ENCODE measurements at regions not wholly inside any gene's neighbourhood (a gene's known extent, or its start where the extent isn't known, plus 50 kb on each side); places are given as distances from the start of the nearest gene placed in this dataset.

GRCh38 chr16:79288066-79288465 lies 312.5 kb downstream of the MAF start:
- no peak for TF ChIP-seq Cebpa-rat (IDR thresholded peaks at IDR 0.05)
- no peaks in the 10 kb centered on the region for H4K20me1 ChIP-seq
- H3K36me3 ChIP-seq, result no peaks in the 10 kb centered on the region
- H3K9me3 ChIP-seq, result no peaks in the 10 kb centered on the region
- H3K4me1 ChIP-seq, result peaks cover 47% of the 10 kb centered on the region
- H3K9ac ChIP-seq, result no peak overlapping the region
- H3K27me3 ChIP-seq, result no peaks in the 10 kb centered on the region
- no peak overlapping the region; the same call in 1 of the 2 replicates for H3K27ac ChIP-seq
- H3K4me3 ChIP-seq, result no peak overlapping the region
- peak overlapping the region; percentile 70 for H3K4me2 ChIP-seq

GRCh38 chr16:79287424-79287917 lies 313.1 kb downstream of the MAF start:
- Histone ChIP-seq H3K9me3 (no peaks in the 10 kb centered on the region), H3K4me3 (no peak overlapping the region), H3K4me1 (peaks cover 52% of the 10 kb centered on the region), H3K9ac (no peak overlapping the region; the same call in 1 of the 2 replicates), H3K36me3 (no peaks in the 10 kb centered on the region), H3K4me2 (peak overlapping the region; percentile 70), H4K20me1 (no peaks in the 10 kb centered on the region), H3K27me3 (no peaks in the 10 kb centered on the region), H3K27ac (peak overlapping the region; percentile 65)
- no peak for TF ChIP-seq Cebpa-rat (IDR thresholded peaks at IDR 0.05)

DNA sequence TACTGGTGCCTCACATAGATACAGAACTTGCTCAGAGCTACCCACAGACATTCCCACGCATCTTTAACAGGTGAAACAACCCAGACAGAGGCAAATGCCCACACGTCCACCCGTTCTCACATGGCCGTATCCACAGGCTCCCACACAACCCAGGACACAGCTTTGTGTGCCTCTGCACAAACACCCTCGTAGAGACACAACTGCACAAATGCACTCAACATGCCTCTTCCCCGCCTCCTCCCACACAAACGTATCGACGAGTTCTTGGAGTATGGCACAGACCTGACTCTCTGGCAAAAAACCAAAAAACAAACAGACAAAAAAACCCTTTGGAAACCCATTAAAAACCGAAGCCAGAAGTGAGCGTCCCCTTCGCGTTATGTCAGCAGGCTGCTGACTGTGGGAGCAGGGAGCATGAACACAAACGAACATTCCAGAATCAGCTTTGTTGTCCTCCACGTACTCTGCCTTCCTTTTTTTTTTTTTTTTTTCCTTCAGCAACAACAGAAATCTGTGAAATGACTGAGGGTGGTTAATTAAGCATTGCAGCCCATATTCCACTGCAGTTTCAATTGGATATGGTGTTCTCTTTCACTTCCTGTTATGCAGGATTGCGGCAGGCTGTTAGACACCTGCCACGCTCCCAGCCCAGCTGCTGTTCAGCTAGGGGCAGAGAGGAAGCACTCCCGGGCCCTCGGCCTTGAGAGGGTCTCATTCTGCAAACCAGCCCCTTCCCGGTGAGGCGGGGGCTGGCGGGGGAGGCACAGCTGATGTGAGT lies 313.7 kb downstream of the MAF start:
- Histone ChIP-seq H3K27ac (peak overlapping the region; percentile 65), H3K4me2 (peak overlapping the region; percentile 70), H3K36me3 (no peaks in the 10 kb centered on the region), H4K20me1 (no peaks in the 10 kb centered on the region), H3K27me3 (no peaks in the 10 kb centered on the region), H3K4me1 (peaks cover 52% of the 10 kb centered on the region), H3K9ac (no peak overlapping the region; the same call in 1 of the 2 replicates), H3K4me3 (no peak overlapping the region), H3K9me3 (no peaks in the 10 kb centered on the region)
- TF ChIP-seq Cebpa-rat (IDR thresholded peaks at IDR 0.05), result no peak

DNA sequence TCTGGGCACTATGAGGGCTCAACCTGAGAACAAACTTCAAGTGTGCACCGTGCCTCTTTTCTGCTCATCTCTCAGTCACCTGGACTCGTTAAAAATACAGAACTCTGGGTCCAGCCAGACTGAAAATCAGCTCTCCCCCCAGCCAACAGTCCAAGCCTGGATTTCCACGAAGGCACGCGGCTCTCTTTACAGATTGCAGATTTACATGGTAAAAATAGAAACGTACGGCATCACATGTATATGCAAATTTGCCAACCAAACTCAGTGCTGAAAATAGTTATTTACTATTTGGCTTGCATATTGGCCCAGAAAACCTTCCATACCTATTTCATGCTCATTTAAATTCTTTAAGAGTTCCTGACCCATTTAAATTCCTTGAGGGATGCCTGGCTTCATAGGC lies 315.8 kb downstream of the MAF start:
- Histone ChIP-seq H3K4me3 (no peak overlapping the region), H3K27me3 (no peaks in the 10 kb centered on the region), H3K36me3 (no peaks in the 10 kb centered on the region), H4K20me1 (no peaks in the 10 kb centered on the region), H3K9ac (no peak overlapping the region), H3K27ac (no peak overlapping the region), H3K9me3 (no peaks in the 10 kb centered on the region), H3K4me1 (peaks cover 52% of the 10 kb centered on the region), H3K4me2 (peak overlapping the region; percentile 35)
- no peak for TF ChIP-seq Cebpa-rat (IDR thresholded peaks at IDR 0.05)

- H3K4me3 ChIP-seq, result no peak overlapping the region
- no peaks in the 10 kb centered on the region for H3K27me3 ChIP-seq
- no peak overlapping the region for H3K4me2 ChIP-seq
- H3K36me3 ChIP-seq, result no peaks in the 10 kb centered on the region
- TF ChIP-seq Cebpa-rat (IDR thresholded peaks at IDR 0.05), result no peak
- H3K27ac ChIP-seq, result no peak overlapping the region
- peaks cover 52% of the 10 kb centered on the region for H3K4me1 ChIP-seq
- H3K9me3 ChIP-seq, result no peaks in the 10 kb centered on the region
- H4K20me1 ChIP-seq, result no peaks in the 10 kb centered on the region
- H3K9ac ChIP-seq, result no peak overlapping the region
These were observed 317.0 kb downstream of the MAF start for GRCh38 chr16:79283578-79283977.

DNA sequence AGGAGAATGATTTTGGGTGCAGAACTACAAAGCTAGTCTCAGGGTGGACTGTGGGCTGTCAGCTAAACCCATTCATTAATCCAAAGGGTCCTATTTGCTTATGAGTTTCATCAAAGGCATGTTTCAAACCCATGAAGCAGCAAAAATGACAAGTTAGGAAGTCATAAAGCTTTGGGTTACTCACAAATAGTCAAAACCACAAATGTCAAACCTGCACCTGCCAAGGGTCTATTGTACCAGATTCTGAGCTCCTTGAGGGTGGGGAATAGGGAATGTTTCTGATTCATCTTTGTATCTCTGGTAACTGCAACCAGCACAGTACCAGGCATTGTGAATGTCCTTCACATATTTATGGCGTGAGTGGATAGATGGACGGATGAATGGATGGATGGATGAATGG lies 317.7 kb downstream of the MAF start:
- H3K27ac ChIP-seq, result no peak overlapping the region
- H3K36me3 ChIP-seq, result no peaks in the 10 kb centered on the region
- no peak overlapping the region for H3K9ac ChIP-seq
- no peak overlapping the region for H3K4me3 ChIP-seq
- H3K27me3 ChIP-seq, result no peaks in the 10 kb centered on the region
- H3K9me3 ChIP-seq, result no peaks in the 10 kb centered on the region
- no peak for TF ChIP-seq Cebpa-rat (IDR thresholded peaks at IDR 0.05)
- H3K4me1 ChIP-seq, result peaks cover 46% of the 10 kb centered on the region
- H3K4me2 ChIP-seq, result peak overlapping the region; percentile 7; the same call in 1 of the 2 replicates
- H4K20me1 ChIP-seq, result no peaks in the 10 kb centered on the region

DNA sequence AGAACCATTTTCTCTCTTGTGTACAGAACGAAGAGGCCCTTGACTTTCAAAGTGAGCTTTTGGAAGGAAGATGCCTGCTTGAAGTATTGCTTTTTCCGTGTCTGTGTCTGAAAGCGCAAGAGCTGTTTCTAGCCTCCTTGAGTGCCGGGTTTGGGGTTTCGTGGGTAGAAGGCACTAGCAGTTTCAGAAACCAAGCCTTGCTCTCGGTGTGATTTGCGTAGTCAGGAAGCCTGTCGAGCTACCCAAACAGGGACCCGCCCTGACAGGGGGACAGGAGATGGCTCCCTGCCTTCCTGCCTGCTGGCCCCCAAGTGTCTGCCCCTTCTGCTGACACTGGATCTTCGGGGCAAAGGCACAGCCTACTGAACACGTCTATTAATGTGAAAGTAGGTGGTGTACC lies 322.0 kb downstream of the MAF start:
- no peaks in the 10 kb centered on the region for H3K36me3 ChIP-seq
- H3K4me2 ChIP-seq, result no peak overlapping the region
- TF ChIP-seq Cebpa-rat (IDR thresholded peaks at IDR 0.05), result no peak
- H3K4me3 ChIP-seq, result no peak overlapping the region
- H3K9me3 ChIP-seq, result no peaks in the 10 kb centered on the region
- no peak overlapping the region for H3K9ac ChIP-seq
- H3K27me3 ChIP-seq, result no peaks in the 10 kb centered on the region
- H3K4me1 ChIP-seq, result peaks cover 6% of the 10 kb centered on the region; the same call in 1 of the 2 replicates
- no peak overlapping the region for H3K27ac ChIP-seq
- H4K20me1 ChIP-seq, result no peaks in the 10 kb centered on the region

- H3K4me3 ChIP-seq, result no peak overlapping the region
- no peaks in the 10 kb centered on the region for H3K36me3 ChIP-seq
- no peaks in the 10 kb centered on the region for H3K27me3 ChIP-seq
- TF ChIP-seq Cebpa-rat (IDR thresholded peaks at IDR 0.05), result no peak
- H3K9me3 ChIP-seq, result no peaks in the 10 kb centered on the region
- H3K4me2 ChIP-seq, result no peak overlapping the region
- H3K4me1 ChIP-seq, result peaks cover 7% of the 10 kb centered on the region
- no peaks in the 10 kb centered on the region for H4K20me1 ChIP-seq
- H3K27ac ChIP-seq, result no peak overlapping the region
- no peak overlapping the region for H3K9ac ChIP-seq
These were observed 324.0 kb downstream of the MAF start for GRCh38 chr16:79276501-79276900.

GRCh38 chr16:79274264-79274663 lies 326.3 kb downstream of the MAF start:
- Histone ChIP-seq H3K9ac (no peak overlapping the region), H3K27ac (no peak overlapping the region), H3K36me3 (no peaks in the 10 kb centered on the region), H3K9me3 (no peaks in the 10 kb centered on the region), H4K20me1 (no peaks in the 10 kb centered on the region), H3K27me3 (no peaks in the 10 kb centered on the region), H3K4me3 (no peak overlapping the region), H3K4me2 (no peak overlapping the region), H3K4me1 (peaks cover 14% of the 10 kb centered on the region)
- peak; percentile 88 for TF ChIP-seq Cebpa-rat (IDR thresholded peaks at IDR 0.05)

DNA sequence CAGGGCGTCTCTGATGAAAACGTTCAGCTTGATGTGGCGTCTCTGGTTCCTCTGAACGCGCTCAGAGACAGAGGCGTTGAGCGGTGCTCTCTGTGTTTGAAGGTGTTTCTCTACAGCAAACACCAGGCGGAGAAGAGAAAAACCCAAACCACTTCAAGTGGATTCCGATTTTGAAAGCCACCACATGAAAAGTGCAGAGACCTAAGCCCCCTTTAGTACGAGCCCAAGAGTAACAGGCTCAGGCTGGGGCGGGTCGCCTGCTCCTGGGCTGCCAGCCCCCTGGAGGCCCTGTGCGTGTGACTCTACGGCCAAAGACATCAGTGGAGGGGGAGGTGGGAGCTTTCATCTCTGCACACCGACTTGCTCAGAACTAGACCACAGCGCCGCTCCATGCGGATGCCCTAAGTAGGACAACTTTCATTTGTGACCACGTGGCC lies 328.4 kb downstream of the MAF start:
- no peak overlapping the region for H3K27ac ChIP-seq

More for the DNA sequence above, 328.4 kb downstream of the MAF start:
- H3K9me3 ChIP-seq, result no peaks in the 10 kb centered on the region
- peak overlapping the region; percentile 9 for H3K4me2 ChIP-seq
- H3K36me3 ChIP-seq, result no peaks in the 10 kb centered on the region
- no peaks in the 10 kb centered on the region for H3K27me3 ChIP-seq
- H3K4me1 ChIP-seq, result peaks cover 20% of the 10 kb centered on the region
- no peak overlapping the region for H3K4me3 ChIP-seq
- H4K20me1 ChIP-seq, result no peaks in the 10 kb centered on the region
- no peak for TF ChIP-seq Cebpa-rat (IDR thresholded peaks at IDR 0.05)
- H3K9ac ChIP-seq, result no peak overlapping the region

Measured in BLaER1 (cell line).